ENCODE measurements at regions not wholly inside any gene's neighbourhood (a gene's known extent, or its start where the extent isn't known, plus 50 kb on each side); places are given as distances from the start of the nearest gene placed in this dataset.
"Not testable (repeated sequence)": the region's sequence is repeated elsewhere in the genome, so short reads cannot be mapped to it uniquely, and the experiment has no call there.

GRCh38 chr4:20017070-20017776 is 234.5 kb upstream of the SLIT2 start:
- TF ChIP-seq, protein P1, sequence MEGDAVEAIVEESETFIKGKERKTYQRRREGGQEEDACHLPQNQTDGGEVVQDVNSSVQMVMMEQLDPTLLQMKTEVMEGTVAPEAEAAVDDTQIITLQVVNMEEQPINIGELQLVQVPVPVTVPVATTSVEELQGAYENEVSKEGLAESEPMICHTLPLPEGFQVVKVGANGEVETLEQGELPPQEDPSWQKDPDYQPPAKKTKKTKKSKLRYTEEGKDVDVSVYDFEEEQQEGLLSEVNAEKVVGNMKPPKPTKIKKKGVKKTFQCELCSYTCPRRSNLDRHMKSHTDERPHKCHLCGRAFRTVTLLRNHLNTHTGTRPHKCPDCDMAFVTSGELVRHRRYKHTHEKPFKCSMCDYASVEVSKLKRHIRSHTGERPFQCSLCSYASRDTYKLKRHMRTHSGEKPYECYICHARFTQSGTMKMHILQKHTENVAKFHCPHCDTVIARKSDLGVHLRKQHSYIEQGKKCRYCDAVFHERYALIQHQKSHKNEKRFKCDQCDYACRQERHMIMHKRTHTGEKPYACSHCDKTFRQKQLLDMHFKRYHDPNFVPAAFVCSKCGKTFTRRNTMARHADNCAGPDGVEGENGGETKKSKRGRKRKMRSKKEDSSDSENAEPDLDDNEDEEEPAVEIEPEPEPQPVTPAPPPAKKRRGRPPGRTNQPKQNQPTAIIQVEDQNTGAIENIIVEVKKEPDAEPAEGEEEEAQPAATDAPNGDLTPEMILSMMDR (IDR thresholded peaks at IDR 0.05; ENCODE audit: control extremely low read depth, extremely low read depth, low read depth, missing control alignments): no peak
- DNase-seq (ENCODE audit: extremely low spot score): no peak
- POLR2A ChIA-PET: no interaction called here
- CTCF ChIA-PET: no interaction called here

- DNase-seq (ENCODE audit: extremely low spot score): no peak
- POLR2A ChIA-PET: no interaction called here
- CTCF ChIA-PET: no interaction called here
- TF ChIP-seq, protein P1 (IDR thresholded peaks at IDR 0.05; ENCODE audit: control extremely low read depth, extremely low read depth, low read depth, missing control alignments): no peak
Measured at GRCh38 chr4:20015636-20016224, 236.0 kb upstream of the SLIT2 start.

DNA sequence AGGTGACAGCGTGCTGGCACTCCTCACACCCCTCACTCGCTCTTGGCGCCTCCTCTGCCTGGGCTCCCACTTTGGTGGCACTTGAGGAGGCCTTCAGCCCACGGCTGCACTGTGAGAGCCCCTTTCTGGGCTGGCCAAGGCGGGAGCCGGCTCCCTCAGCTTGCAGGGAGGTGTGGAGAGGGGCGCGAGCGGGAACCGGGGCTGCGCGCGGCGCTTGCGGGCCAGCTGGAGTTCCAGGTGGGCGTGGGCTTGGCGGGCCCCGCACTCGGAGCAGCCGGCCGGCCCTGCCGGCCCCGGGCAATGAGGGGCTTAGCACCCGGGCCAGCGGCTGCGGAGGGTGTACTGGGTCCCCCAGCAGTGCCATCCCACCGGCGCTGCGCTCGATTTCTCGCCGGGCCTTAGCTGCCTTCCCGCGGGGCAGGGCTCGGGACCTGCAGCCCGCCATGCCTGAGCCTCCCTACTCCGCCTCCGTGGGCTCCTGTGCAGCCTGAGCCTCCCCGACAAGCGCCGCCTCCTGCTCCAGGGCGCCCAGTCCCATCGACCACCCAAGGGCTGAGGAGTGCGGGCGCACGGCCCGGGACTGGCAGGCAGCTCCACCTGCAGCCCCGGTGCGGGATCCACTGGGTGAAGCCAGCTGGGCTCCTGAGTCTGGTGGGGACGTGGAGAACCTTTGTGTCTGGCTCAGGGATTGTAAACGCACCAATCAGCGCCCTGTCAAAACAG is 247.7 kb upstream of the SLIT2 start:
- POLR2A ChIA-PET; DNase-seq (ENCODE audit: extremely low spot score); CTCF ChIA-PET: not testable (repeated sequence)

DNA sequence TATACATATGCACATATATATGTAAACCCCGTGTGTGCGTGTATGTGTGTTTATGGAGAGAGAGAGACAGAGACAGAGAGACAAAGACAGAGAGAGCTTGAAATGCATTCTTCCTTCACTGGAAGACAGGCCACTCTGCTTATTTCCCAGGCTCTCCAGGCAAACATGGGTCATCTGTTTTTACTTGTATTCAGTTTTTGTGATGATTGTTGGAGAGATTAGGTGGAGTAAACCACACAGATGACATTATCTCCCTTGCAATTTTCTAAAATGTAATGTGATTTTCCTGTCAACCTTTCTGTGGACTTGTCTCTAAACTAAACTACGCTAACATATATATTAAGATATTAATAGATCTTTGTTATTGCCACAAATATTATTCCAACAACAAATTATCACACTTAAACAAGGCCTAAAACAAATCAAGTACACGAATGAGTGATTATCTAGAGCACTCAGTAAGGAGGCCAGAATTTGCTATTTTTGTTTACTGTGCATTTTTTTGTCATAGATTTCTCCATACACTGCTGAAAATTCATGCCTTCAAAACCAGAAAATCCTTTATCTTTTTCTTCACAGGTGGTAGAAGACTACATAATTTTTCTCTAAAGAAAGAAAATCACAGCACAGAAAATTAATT is 251.8 kb upstream of the SLIT2 start:
- POLR2A ChIA-PET: no interaction called here

DNA sequence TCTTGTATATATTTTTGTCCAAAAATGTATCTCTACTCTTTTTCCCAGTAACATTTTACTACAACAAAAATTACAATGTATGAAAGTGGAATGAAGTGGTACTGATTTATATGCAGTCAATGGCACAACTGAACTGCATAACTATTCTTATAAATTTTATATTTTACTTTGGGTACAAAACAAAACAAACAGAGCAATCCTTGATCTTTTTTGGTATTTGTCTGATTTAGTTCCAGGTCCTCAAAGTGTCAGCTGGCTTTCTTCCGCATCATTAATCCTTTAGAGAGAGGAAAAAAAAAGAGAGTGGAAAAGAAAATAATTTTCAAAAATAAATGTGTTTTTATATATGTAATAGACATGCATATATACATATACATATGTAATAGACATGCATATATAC is 252.4 kb upstream of the SLIT2 start:
- ChIA-PET CTCF (no interaction called here), POLR2A (no interaction called here)
- DNase-seq (ENCODE audit: extremely low spot score): no peak
- TF ChIP-seq, protein P1 (IDR thresholded peaks at IDR 0.05; ENCODE audit: control extremely low read depth, extremely low read depth, low read depth, missing control alignments): no peak

More for the DNA sequence above, 251.8 kb upstream of the SLIT2 start:
- TF ChIP-seq, protein P1 (IDR thresholded peaks at IDR 0.05; ENCODE audit: control extremely low read depth, extremely low read depth, low read depth, missing control alignments): no peak
- CTCF ChIA-PET: no interaction called here
- no peak for DNase-seq (ENCODE audit: extremely low spot score)

DNA sequence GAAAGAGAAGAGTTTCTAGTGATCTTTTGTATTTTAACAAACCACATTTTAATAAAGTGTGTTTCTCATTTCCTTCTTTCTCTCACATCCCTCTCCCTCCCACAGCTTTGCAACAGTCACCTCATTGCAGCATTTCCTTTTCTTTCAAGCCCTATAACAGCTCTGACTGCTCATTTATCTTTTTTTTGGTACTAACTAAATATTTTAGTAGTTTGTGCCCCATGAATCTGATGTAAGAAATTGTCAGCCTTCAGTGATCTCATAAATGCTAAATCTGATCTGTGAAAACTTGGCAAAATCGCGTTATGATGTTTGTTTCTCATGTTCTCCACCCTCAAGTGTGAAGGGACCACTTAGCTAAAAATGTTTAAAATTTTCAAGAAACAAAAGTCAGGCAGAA is 258.5 kb upstream of the SLIT2 start:
- TF ChIP-seq, protein P1 (IDR thresholded peaks at IDR 0.05; ENCODE audit: control extremely low read depth, extremely low read depth, low read depth, missing control alignments): no peak
- no peak for DNase-seq (ENCODE audit: extremely low spot score)
- ChIA-PET POLR2A (no interaction called here), CTCF (no interaction called here)

Data from GM10248 (cell line).